AG09309 (cell line): ENCODE measurements at regions not wholly inside any gene's neighbourhood (a gene's known extent, or its start where the extent isn't known, plus 50 kb on each side); places are given as distances from the start of the nearest gene placed in this dataset.

Experiments
- DNase-seq: peaks from one replicate; pipeline ENCODE4 v3.0.0-alpha.2; 2010; ENCODE audit warnings: low read depth
- H3K4me3 ChIP-seq: 2 replicates; pipeline ENCODE4 v1.5.1; 2011; ENCODE audit warnings: mild to moderate bottlenecking, low read depth, low read length, moderate library complexity; ENCODE audit not compliant: control insufficient read depth
- CTCF ChIP-seq: IDR thresholded peaks from 2 replicates; pipeline ENCODE4 v1.5.1; 2011; ENCODE audit warnings: mild to moderate bottlenecking, low read depth, low read length, inconsistent platforms; ENCODE audit not compliant: insufficient read depth, control insufficient read depth; ENCODE audit errors: missing control alignments

GRCh38 chr9:134263596-134263995 is 62.7 kb upstream of the RXRA start:
- no peak overlapping the region for H3K4me3 ChIP-seq
- no peak for TF ChIP-seq CTCF
- no peak for DNase-seq

GRCh38 chr9:134264169-134264568 is 62.1 kb upstream of the RXRA start:
- no peak for DNase-seq
- no peak for TF ChIP-seq CTCF
- no peak overlapping the region for H3K4me3 ChIP-seq

GRCh38 chr9:134265078-134265477 is 61.2 kb upstream of the RXRA start:
- no peak overlapping the region for H3K4me3 ChIP-seq
- no peak for TF ChIP-seq CTCF
- no peak for DNase-seq

- no peak for TF ChIP-seq CTCF
- H3K4me3 ChIP-seq, result no peak overlapping the region
- no peak for DNase-seq
These were observed 59.8 kb upstream of the RXRA start for GRCh38 chr9:134266418-134266817.

- no peak overlapping the region for H3K4me3 ChIP-seq
- no peak for DNase-seq
- TF ChIP-seq CTCF, result no peak
These were observed 58.9 kb upstream of the RXRA start for GRCh38 chr9:134267305-134267880.

GRCh38 chr9:134267881-134268724 is 58.2 kb upstream of the RXRA start:
- TF ChIP-seq CTCF, result no peak
- no peak overlapping the region for H3K4me3 ChIP-seq
- no peak for DNase-seq
